NOMO-1 treated with dmso at 0.1 percent for 144 hours (cell line): ENCODE measurements at regions not wholly inside any gene's neighbourhood (a gene's known extent, or its start where the extent isn't known, plus 50 kb on each side); places are given as distances from the start of the nearest gene placed in this dataset.
"Not testable (repeated sequence)": the region's sequence is repeated elsewhere in the genome, so short reads cannot be mapped to it uniquely, and the experiment has no call there.

ENCODE experiments used
- DNase-seq: peaks from one replicate; lab custom pipeline; 2025; ENCODE audit not compliant: unreplicated experiment; lab: John Stamatoyannopoulos, UW

DNA sequence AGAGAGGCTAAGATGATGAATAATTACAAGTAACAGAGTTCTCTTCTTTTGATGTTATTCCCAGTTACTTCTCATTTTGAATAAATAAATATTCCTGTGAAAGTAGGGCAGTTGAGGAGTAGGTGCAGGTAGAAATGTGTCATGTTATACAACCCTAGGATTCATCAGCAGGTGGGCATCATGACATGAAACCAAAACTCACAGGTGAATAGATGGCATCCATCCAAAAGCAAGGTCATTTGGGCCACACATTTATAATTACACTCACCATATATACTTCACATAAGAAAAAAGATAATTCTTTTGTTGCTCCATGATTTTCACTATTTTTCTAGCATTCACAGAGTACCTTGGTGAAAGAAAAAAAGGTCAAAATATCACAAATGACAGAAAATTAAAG lies 273.6 kb downstream of the ZBBX start:
- no peak for DNase-seq

DNA sequence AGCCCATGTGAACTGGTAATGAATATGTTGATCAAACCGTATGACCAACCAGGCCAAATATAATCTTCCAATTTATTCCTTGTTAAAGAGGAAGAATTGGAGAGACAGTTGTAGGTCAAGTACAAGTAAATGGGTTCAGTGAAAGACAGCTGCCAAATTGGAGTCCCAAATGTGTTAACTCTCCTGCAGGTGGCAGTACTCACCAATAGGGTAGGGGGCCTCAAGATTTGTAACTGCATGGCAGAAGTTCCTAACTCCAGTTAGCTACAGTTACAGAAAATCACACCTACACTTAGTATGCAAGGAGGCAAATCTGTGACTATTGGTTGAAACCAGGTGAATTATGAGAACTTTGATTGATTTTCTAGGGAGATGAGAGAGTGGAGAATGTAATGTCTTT lies 278.0 kb downstream of the ZBBX start:
- peak; percentile 6 for DNase-seq

DNA sequence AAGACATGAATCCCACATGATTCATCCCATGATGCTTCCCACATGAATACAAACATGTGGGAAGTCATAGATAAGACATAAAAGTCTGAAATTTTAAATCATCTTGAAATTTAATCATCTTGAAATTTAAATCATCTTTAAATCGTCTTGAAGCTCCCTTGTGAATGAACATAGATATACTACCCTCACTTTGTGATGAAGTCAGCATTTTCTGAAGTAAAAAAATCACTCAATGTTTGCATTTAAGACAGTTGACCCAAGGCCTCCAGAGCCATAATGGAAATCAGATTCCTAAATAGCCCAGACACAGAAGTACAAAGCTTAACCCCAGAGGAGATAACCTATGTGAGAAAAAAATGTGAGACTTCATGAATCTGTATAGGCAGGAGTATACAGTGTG lies 279.4 kb downstream of the ZBBX start:
- no peak for DNase-seq

DNA sequence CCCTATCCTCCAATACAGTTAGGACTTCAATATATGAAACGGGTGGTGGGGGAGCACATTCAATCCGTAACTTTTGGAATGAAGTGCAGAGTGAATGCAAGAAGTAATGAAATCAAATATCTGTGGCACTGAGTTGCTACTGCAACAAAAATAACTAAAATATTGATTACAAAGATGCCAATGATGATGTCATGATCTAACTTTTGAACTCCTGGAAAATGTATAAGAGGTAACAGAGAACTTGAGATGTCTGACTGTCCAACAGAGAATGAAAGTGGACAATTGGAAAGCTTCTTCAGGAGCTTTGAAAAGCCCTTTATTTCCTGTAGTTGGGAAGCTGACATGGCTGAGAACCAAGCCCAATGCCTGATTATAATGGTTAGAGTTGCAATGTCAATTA lies 279.9 kb downstream of the ZBBX start:
- no peak for DNase-seq

DNA sequence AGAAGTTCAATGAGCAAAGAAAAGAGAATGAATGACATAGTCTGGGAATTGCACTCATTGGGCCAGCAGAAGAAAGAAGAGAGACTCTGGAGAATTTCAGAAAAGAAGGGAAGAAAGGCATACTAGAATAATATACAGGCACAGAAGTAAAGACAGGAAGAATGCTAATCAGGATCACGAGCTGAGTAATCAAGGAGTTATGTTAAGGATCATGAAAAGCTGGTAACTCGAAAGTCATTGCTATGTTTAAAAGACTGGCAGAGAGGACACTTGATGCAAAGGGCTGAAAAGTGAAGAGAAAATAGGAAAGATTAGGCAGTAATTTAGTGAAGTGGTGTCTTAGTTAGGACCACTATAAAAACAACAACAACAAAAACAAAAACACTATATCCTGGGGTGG lies 284.1 kb downstream of the ZBBX start:
- DNase-seq, result no peak

DNA sequence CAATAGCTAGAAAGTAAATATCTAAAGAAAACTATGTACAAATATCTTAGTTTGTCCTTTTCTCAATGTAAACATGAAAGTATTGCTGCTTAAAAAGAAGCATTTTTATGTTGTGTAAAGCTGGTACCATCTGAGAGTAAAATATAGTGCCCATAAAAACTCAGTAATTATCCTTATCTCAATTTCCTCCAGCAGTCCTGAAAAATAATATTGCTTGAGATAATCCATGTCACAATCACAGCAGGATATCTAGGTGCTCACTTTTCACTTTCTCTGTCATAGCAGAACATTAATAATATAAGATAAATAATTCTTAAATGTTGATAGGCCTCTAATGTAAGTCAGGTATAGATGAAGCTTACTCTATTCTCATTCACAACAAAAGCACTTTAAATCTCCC lies 285.5 kb downstream of the ZBBX start:
- DNase-seq, result no peak

DNA sequence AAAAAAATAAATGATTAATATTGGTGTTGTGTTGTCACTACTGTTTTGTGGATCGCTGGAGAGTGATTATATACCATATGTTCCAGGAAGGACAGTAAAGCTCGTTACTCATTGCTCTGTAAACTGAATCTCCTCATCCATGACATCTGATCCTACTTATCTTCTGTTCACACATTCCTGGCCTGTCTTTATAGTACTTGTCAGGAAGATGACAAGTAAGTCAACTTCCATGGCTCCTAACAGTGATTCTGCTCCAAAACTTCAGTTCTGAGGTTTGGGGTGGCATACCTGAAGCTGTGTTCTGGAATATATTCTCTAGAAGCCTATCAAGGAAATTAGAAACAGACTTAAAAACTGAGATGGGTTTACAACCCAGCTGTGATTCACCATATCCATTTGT lies 288.9 kb downstream of the ZBBX start:
- no peak for DNase-seq

DNA sequence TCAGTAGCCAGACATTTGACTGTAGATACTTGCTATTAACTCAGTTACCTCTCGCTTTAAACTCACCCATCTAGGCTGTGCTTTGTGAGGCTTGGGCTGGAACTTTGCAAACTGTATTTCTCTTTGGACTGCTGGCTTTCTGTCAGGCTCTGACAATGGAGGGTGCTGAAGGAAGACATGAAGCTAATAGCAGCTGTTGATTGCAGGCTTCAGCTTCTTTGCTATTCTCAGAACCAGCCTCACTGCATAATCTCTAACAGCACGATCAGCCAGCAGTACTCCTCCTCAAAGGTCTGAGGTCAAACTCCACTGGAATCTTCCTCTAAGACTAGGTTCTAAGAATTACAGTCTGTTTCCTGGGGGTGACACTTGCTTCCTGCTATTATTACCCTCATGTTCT lies 295.6 kb downstream of the ZBBX start:
- peak; percentile 14 for DNase-seq

DNA sequence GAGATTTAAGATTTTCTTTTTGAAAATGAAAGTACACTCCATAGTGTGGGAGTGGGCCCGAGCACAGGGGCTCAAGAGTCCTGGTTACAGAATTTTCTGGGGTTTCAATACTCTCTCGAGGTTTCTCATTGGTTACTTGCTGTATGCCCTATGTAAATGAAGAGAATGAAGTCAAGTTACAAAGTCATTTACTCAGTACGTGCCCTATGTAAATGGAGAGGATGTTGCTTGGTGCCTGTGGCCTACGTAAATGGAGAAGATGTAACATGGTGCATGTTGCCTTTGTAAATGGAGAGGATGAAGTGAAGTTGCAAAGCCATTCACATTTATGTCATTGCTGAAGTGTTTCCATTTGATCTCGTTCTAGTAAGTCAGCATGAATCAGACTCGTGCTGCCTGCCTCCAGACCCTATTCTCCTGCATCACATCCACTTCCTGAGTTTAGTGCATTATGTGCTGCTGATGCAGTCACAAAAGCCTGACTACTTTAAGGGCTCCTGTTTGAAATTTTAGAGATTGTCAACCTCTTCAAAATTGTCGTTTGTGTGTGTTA lies 302.0 kb downstream of the ZBBX start:
- DNase-seq, result no peak

DNA sequence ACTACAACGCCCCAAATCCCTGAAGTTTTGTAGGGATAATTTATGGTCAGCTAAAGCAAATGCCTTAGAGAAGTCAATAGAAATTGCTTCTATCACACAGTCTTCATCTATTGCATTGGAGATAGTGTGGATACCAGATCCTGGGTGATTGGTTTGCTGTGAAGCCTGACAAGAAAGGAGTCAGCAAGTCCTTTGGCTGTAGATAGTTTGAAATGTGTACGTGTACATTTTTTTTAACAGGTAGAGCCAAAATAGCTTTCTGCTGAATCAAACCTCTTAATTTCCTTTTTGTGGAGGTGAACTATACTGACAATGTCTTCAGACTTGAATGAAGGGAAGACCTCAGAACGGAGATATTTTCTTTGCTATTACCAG lies 312.3 kb downstream of the ZBBX start:
- DNase-seq, result no peak

DNA sequence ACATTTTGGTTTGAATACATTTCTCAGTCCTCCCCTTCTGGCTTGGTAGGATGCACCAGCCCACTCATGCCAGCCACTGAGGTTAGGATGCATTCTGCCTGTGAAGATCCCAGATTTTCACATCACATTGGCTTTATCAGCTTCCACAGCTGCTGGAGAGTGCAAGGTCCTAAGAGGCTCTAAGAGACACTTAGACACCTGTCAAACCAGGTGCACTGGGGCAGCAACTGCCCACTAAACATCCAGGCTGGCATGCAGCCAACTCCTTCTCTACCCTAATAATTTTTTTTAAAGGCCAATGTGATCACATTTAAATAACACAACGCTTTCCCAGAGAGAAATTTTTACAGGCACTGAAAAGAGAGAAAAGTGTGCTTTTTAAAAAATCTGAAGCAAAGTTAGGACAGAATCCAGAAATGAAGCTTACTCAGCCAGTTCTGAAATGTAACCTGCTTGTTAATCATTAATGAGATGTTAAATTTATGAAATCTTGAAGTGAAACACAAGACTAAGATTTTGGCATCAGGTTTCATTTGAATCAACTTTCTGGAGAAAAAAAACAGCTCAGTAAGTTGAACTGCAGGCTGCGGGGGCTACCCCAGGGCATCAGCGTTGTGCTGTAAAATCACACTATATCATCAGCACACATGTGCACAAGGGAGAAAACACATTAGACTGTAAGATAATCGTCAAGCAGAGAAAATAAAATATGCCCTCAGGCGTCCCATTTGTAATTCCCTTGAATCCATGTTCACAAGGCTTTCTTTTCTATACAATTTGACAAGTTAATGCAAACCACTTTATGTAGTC lies 312.9 kb downstream of the ZBBX start:
- DNase-seq, result no peak

DNA sequence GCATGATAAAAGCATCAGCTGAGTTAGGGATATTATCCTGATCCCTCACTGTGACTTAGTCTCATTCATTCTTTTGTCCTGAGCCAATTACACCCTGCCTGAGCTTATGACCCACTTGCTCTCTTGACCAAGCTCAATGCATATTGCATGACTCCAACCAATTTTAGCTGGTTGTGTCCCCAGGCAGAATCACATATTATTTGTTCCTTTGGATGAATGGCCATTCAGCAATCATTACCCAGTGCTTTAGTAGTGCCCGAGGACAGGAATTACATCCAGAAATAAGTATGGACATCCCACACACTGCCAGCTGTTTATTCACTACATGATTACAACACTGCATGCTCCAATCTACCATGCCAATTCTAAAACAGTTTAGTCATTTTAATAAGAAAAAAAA lies 322.5 kb downstream of the ZBBX start:
- DNase-seq, result no peak

DNA sequence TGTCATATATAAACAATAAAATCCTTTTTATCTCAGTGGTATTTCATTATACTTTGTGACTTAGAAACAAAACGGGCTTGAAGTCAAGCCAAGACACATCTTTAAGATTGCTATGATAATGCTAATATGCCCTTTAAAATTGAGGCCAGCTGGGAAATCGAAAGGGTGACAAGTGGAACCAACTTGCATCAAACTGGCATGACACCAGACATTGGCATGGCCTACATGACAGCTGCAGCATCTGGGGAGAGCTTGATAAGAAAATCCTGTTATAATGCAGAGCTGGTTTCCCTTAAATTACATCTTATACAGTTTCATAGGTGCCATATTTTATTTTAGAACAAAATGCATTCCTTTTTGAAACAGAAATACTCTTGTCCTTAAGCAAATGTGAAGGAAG lies 325.2 kb downstream of the ZBBX start:
- no peak for DNase-seq

DNA sequence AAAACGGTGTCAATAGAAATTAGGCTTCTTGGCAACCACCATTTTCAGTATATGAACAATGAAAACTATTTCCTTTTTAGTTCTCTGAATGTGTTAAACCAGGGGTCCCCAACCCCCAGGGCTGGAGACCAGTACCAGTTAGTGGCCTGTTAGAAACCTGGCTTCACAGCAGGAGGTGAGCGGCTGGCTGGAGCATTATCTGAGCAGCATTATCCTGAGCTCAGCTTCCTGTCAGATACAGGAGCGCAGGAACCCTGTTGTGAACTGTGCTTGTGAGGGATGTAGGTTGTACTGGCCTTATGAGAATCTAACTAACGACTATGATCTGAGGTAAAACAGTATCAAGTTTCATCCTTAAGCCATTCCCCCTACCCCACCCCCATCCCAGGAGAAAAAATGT lies 328.7 kb downstream of the ZBBX start:
- no peak for DNase-seq

DNA sequence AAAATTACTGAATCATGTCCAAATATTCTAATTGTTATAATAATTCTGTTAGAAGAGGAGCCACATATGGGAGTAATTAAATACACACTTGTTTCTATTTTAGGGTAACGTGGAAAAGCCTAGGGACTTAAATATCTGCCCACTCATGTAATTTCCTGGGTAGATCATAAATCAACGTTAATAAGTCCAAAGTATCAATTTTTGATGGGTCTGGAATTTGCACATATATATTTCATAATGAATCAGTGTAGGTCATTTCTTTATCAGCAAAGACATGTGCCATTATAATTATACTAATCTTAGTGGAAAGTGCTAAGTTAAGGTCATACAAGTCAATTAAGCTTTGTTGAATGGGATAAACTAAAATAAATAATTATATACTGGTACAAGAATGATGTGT lies 346.2 kb downstream of the ZBBX start:
- no peak for DNase-seq

DNA sequence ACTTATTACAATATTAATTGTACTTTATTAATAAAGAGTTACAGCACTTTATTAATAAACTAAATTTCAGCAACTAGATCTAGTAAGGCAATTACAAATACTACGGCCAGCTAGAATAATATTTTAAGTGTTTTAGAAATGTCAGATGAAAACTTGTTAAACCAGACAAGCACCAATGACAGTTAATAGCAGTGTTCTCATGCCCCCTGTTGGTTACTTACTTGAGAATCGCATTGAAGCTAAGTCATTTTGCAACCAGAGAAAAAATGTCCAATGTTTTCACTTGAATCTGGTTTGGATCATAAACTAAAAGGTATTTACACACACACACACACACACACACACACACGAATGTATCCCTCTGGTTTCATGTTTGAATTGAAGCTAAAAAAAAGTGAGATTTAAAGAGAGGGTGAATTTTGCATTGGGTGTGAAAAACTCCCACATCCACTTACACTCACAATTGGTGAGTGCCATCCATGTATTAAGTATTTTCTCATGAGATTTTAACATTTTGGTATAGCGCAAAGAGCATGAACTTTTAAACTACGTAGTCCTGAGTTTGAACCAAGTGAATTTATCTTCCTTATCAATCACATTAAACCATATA lies 347.7 kb downstream of the ZBBX start:
- peak; percentile 19 for DNase-seq

DNA sequence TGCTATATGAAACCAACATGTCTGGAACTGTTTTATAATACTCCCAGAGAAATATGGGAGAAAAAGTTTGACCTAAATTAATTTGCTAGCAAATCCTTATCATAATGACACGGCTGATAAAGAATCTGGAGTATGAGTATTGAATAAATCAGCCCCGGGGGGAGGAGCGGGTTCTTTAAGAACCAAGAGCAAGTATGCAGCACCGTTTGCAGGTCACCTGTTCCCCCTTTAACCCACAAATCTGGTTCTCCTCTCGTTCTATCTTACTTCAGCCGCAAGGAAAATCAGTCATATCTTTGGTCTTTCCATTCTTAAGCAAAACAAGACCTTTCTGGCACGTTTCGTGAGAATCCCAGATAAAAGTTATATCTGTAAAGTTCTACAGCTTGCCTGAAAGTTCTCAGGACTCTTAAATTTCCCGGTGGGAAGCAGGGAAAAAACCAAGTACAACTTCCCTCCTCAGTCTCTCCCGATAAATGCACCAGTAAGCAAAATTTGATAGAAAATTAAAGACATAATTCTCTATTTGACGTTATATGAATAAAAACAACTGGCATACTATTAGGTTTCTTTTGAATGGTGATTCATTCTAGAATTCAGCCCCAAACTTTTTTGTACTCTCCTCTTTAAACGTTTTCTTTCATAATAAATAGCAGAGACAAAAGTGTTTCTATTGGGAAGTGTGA lies 348.6 kb downstream of the ZBBX start:
- no peak for DNase-seq

DNA sequence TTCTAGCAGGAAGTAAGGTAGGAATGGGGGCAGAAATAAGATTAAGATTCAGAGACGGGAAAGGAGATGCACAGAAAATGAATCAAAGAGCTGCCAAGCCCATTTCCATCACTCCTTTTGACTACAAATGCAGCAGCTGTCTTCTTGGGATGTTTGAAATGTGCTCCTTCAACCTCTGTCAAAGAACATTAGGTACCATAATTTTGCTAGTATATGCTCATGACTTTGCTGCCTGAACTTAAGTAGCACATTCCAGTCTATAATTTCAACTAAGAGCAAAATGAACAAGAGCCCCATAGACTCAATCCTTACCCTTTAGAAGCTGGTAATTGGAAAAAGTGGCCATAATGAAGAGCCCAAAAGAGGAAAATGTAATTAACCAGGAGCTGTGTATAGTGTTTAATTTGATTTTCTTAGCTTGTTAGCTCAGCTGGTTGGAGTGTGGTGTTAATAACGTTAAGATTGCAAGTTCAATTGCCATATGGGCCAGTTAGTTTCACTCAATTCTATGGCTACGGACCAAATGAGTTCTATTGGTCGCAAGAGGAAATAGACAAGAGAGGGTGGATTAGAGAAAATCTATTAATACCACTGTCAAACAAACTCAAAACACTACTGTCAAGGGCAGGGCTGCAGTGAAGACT lies 349.9 kb downstream of the ZBBX start:
- DNase-seq, result no peak

DNA sequence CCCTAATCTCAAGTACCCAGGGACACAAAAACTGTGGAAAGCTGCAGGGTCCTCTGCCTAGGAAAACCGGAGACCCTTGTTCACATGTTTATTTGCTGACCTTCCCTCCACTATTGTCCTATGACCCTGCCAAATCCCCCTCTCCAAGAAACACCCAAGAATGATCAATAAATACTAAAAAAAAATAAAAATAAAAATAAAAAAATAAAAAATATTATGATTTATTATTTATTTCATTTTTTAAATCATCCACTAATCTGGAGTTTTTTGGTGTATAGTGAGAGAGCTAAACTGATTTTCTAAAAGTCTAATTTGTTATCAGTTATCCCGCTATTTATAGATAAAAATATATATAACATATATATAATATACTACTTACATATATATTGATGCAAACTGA lies 360.6 kb downstream of the ZBBX start:
- not testable (repeated sequence) for DNase-seq

DNA sequence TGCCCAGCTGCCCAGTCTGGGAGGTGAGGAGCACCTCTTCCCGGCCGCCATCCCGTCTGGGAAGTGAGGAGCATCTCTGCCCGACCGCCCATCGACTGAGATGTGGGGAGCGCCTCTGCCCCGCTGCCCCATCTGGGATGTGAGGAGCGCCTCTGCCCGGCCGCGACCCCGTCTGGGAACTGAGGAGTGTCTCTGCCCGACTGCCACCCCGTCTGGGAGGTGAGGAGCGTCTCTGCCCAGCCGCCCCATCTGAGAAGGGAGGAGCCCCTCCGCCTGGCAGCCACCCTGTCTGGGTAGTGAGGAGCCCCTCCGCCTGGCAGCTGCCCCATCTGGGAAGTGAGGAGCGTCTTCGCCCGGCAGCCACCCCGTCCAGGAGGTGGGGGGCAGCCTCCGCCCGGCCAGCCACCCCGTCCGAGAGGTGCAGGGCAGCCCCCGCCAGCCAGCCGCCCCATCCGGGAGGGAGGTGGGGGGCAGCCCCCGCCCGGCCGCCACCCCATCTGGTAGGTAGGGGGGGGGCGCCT lies 361.4 kb downstream of the ZBBX start:
- not testable (repeated sequence) for DNase-seq

DNA sequence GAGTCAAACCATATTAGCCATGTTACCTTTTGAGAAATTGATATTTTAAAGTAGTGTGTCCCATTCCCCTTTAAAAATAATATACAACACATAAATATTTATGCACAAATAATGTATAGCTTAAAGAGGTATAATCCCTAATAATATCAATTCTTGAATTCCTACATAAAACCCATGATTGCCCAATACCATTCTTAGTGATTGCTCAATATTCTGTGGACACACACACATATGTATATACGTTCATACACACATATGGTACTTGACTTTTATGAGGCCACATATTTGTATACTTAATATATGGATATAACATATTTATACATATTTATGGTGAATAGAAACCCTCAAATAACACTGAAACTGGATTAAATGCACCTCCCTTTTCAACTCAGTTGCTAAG lies 367.4 kb downstream of the ZBBX start:
- no peak for DNase-seq
